Erythroblast (primary cell): ENCODE measurements at regions not wholly inside any gene's neighbourhood (a gene's known extent, or its start where the extent isn't known, plus 50 kb on each side); places are given as distances from the start of the nearest gene placed in this dataset.

Experiments used
- GATA1 ChIP-seq: IDR thresholded peaks from 2 replicates; pipeline ENCODE4 v1.6.1; 2011; ENCODE audit warnings: low read depth, mild to moderate bottlenecking, control low read depth, low read length, moderate library complexity
- POLR2A ChIP-seq: IDR thresholded peaks from 2 replicates; pipeline ENCODE4 v1.6.1; 2011; ENCODE audit warnings: mild to moderate bottlenecking, low read length

- TF ChIP-seq POLR2A: no peak
- no peak for TF ChIP-seq GATA1
Measured at GRCh38 chr16:5905935-5906334, 808.3 kb upstream of the EEF2KMT start.
